Ascending aorta (tissue), 2 donors: ENCODE measurements at regions not wholly inside any gene's neighbourhood (a gene's known extent, or its start where the extent isn't known, plus 50 kb on each side); places are given as distances from the start of the nearest gene placed in this dataset.
"Not testable (repeated sequence)": the region's sequence is repeated elsewhere in the genome, so short reads cannot be mapped to it uniquely, and the experiment has no call there.

Source experiments
- DNase-seq, 2 donors: peaks; one replicate each; pipeline ENCODE4 v3.0.0-alpha.2; 2019; ENCODE audit warnings: low spot score in 2 of 2
- H3K27ac ChIP-seq, 2 donors: fragments of 200-600 bp; sonication (generic); one replicate each; pipeline ENCODE4 v1.5.1; 2016 to 2017; ENCODE audit warnings: mild to moderate bottlenecking in 1 of 2
- H3K27me3 ChIP-seq: fragments of 200-600 bp; sonication (generic); one replicate; pipeline ENCODE4 v1.5.1; 2017
- H3K36me3 ChIP-seq, 2 donors: fragments of 200-600 bp; sonication (generic); one replicate each; pipeline ENCODE4 v1.5.1; 2016
- H3K4me1 ChIP-seq, 2 donors: fragments of 200-600 bp; sonication (generic); one replicate each; pipeline ENCODE4 v1.5.1; 2016 to 2017; ENCODE audit warnings: mild to moderate bottlenecking in 1 of 2
- H3K4me3 ChIP-seq, 2 donors: fragments of 200-600 bp; sonication (generic); one replicate each; pipeline ENCODE4 v1.5.1; 2016 to 2017; ENCODE audit warnings: mild to moderate bottlenecking in 1 of 2
- H3K9me3 ChIP-seq, 2 donors: fragments of 200-600 bp; sonication (generic); one replicate each; pipeline ENCODE4 v1.5.1; 2016
- CTCF ChIP-seq, 3 experiments: fragments of 200-600 bp in 2 of 3; fragments of 450-650 bp in 1 of 3; sonication (generic) in 2 of 3; IDR thresholded peaks; one replicate each; pipeline ENCODE4 v1.5.1; 2016 to 2019; ENCODE audit warnings: antibody characterized with exemption in 3 of 3, mild to moderate bottlenecking in 1 of 3, moderate library complexity in 1 of 3
- intact Hi-C: fragments of 100-400 bp; cut with DNase I; formaldehyde crosslinking; loops from one replicate; pipeline ENCODE4 v1.15.1; 2023

DNA sequence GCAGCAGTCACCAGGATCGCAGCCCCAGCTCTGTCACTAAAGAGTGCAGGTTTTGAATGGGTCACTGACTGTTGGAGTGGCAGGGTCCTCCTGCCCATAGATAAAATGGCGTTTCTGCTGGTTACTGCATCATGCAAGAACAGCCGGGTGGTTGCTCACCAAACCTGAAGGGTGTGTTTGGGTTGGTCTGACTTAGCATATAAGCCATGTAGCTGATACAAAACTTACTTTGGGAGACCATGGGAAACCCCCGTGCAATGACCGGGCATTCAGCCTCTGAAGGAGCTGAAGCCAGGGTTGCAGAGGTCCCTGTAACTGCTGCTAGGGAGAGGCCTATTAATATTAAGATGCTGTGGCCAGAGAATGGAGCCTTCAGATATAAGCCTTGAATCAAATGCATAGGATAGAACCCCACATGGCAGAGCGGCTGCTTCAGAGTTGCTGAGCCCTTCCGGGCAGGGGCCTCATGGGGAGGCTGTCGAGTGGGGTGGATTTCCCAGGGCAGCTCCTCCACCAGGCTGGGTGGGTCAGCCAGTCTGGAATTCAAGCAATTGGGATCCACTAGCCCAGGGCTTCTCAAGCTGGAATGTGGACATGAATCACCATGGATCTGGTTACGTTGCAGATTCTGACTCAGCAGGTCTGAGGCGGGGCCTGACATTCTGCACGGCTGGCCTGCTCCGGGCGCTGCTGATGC, 70.9 kb upstream of the CTBP2 start:
- H3K9me3 ChIP-seq = no peaks in the 10 kb centered on the region
- no peak overlapping the region for H3K4me3 ChIP-seq
- no peak for TF ChIP-seq CTCF (IDR thresholded peaks at IDR 0.05)
- H3K27ac ChIP-seq = no peak overlapping the region
- intact Hi-C loops = no loop called here
- H3K27me3 ChIP-seq = no peaks in the 10 kb centered on the region
- no peaks in the 10 kb centered on the region for H3K36me3 ChIP-seq
- DNase-seq = no peak
- H3K4me1 ChIP-seq = no peaks in the 10 kb centered on the region

- intact Hi-C loops = no loop called here
- Histone ChIP-seq H3K9me3 (no peaks in the 10 kb centered on the region), H3K27me3 (no peaks in the 10 kb centered on the region), H3K27ac (no peak overlapping the region), H3K36me3 (no peaks in the 10 kb centered on the region), H3K4me1 (no peaks in the 10 kb centered on the region), H3K4me3 (no peak overlapping the region)
- TF ChIP-seq CTCF (IDR thresholded peaks at IDR 0.05) = no peak
- no peak for DNase-seq
Observed at GRCh38 chr10:125230251-125230650, 69.9 kb upstream of the CTBP2 start.

DNA sequence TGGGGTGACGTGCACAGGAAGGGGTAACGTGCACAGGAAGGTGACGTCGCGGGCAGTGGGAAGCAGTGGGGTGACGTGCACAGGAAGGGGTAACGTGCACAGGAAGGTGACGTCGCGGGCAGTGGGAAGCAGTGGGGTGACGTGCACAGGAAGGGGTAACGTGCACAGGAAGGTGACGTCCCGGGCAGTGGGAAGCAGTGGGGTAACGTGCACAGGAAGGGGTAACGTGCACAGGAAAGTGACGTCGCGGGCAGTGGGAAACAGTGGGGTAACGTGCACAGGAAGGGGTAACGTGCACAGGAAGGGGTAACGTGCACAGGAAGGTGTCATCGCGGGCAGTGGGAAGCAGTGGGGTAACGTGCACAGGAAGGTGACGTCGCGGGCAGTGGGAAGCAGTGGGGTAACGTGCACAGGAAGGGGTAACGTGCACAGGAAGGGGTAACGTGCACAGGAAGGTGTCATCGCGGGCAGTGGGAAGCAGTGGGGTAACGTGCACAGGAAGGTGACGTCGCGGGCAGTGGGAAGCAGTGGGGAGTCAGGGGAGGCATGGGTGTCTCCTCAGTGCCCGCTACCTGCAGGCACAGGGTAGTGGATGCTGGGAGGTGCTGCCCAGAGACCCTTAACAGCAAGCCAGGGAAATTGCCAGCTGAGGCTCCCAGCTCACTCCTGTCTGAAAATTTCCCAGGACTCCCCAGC, 68.0 kb upstream of the CTBP2 start:
- H3K4me1 ChIP-seq, intact Hi-C loops, H3K27me3 ChIP-seq, DNase-seq, H3K36me3 ChIP-seq, H3K4me3 ChIP-seq, H3K27ac ChIP-seq, H3K9me3 ChIP-seq: not testable (repeated sequence)

DNA sequence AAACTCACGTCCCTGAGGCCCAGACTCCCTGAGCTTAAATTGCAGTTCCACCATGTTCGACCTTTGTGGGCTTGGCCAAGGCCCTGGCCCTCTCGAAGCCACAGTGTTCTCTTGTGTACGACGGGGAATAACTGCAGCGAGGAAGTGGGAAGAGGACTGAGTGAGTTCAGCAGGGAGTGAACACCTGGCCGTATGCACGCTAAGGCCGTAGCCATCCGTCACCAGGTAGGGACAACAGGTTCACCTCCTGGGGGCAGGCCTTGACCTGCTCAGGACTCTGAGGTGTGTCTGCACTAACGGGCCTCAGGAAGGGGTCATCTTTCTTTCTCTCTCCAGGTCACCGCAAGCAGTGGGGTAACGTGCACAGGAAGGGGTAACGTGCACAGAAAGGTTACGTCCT, 67.2 kb upstream of the CTBP2 start:
- Histone ChIP-seq H3K27ac (no peak overlapping the region), H3K9me3 (no peaks in the 10 kb centered on the region), H3K4me3 (no peak overlapping the region), H3K4me1 (no peaks in the 10 kb centered on the region), H3K27me3 (no peaks in the 10 kb centered on the region), H3K36me3 (no peaks in the 10 kb centered on the region)
- no peak for DNase-seq
- TF ChIP-seq CTCF (IDR thresholded peaks at IDR 0.05) = no peak
- intact Hi-C loops = no loop called here

DNA sequence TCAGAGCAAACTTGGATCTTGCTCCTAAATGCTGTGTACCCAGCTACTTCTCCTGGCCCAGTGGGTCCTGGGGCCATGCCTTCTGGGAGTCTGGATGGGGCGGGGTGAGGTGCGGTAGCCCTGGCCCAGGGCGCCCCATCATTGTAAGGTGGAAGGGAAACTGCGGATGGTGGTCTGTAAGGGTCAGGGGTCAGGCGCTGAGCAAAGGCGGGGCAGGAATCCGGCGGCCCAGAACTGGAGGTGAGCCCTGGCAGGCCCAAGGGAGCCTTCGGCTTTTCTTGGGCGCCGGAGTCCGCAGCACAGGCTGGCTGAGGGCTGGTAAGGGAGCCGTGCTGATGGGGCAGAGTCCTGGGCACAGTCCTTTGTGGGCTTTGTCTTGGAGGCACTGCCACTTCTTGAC, 66.5 kb upstream of the CTBP2 start:
- H3K36me3 ChIP-seq = no peaks in the 10 kb centered on the region
- no peak for DNase-seq
- H3K27me3 ChIP-seq = no peaks in the 10 kb centered on the region
- H3K4me1 ChIP-seq = no peaks in the 10 kb centered on the region
- intact Hi-C loops = no loop called here
- TF ChIP-seq CTCF (IDR thresholded peaks at IDR 0.05) = no peak
- H3K9me3 ChIP-seq = no peaks in the 10 kb centered on the region
- H3K4me3 ChIP-seq = no peak overlapping the region
- H3K27ac ChIP-seq = no peak overlapping the region

- Histone ChIP-seq H3K27me3 (no peaks in the 10 kb centered on the region), H3K27ac (no peak overlapping the region), H3K4me1 (no peaks in the 10 kb centered on the region), H3K9me3 (no peaks in the 10 kb centered on the region), H3K4me3 (no peak overlapping the region), H3K36me3 (no peaks in the 10 kb centered on the region)
- TF ChIP-seq CTCF (IDR thresholded peaks at IDR 0.05) = no peak
- no peak for DNase-seq
- intact Hi-C loops = no loop called here
Observed at GRCh38 chr10:125226005-125226404, 65.6 kb upstream of the CTBP2 start.
